ENCODE measurements at regions not wholly inside any gene's neighbourhood (a gene's known extent, or its start where the extent isn't known, plus 50 kb on each side); places are given as distances from the start of the nearest gene placed in this dataset.

GRCh38 chr10:111836064-111836463 is 347.5 kb downstream of the GPAM start:
- Histone ChIP-seq H3K9me3 (replicated peaks; ENCODE audit: low read length) (no peaks in the 10 kb centered on the region), H3K36me3 (ENCODE audit: insufficient read depth, low read length) (no peaks in the 10 kb centered on the region), H3K9ac (ENCODE audit: low read depth, low read length) (peak overlapping the region; percentile 19), H3K4me2 (ENCODE audit: low read length) (peak overlapping the region; percentile 70), H3K4me1 (ENCODE audit: control insufficient read depth, insufficient read depth, low read length) (peaks cover 39% of the 10 kb centered on the region), H3K27me3 (ENCODE audit: control insufficient read depth, insufficient read depth, low read length) (no peaks in the 10 kb centered on the region), H3K4me3 (ENCODE audit: low read length) (no peak overlapping the region)

- H3K4me2 ChIP-seq (ENCODE audit: low read length), result no peak overlapping the region
- no peaks in the 10 kb centered on the region for H3K9me3 ChIP-seq (replicated peaks; ENCODE audit: low read length)
- H3K27me3 ChIP-seq (ENCODE audit: control insufficient read depth, insufficient read depth, low read length), result no peaks in the 10 kb centered on the region
Observed at GRCh38 chr10:111836571-111836970, 347.0 kb downstream of the GPAM start.

DNA sequence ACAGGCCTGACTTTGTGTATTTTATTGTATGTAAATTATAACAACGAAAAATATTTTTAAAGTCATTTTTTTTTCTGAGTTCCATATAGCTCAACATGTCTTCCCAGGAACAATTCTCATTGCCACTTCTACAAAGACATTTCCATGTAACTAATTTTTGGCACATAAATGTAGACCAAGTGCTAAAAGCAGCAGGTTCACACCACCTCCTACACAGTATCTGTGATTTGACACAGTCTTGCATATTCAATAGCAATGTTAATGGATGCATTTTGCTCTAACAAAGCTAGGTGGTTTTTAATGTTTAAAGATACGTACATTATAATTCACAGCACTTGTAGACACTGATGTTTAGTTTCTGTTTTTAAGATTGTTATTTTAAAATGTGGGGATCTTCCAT is 346.5 kb downstream of the GPAM start:
- no peak overlapping the region for H3K4me3 ChIP-seq (ENCODE audit: low read length)
- no peaks in the 10 kb centered on the region for H3K27me3 ChIP-seq (ENCODE audit: control insufficient read depth, insufficient read depth, low read length)
- H3K36me3 ChIP-seq (ENCODE audit: insufficient read depth, low read length), result no peaks in the 10 kb centered on the region
- H3K4me1 ChIP-seq (ENCODE audit: control insufficient read depth, insufficient read depth, low read length), result peaks cover 39% of the 10 kb centered on the region
- no peaks in the 10 kb centered on the region for H3K9me3 ChIP-seq (replicated peaks; ENCODE audit: low read length)
- H3K9ac ChIP-seq (ENCODE audit: low read depth, low read length), result no peak overlapping the region
- no peak overlapping the region for H3K4me2 ChIP-seq (ENCODE audit: low read length)

More at GRCh38 chr10:111836571-111836970, 347.0 kb downstream of the GPAM start:
- H3K9ac ChIP-seq (ENCODE audit: low read depth, low read length), result peak overlapping the region; percentile 19
- no peak overlapping the region for H3K4me3 ChIP-seq (ENCODE audit: low read length)
- no peaks in the 10 kb centered on the region for H3K36me3 ChIP-seq (ENCODE audit: insufficient read depth, low read length)
- H3K4me1 ChIP-seq (ENCODE audit: control insufficient read depth, insufficient read depth, low read length), result peaks cover 39% of the 10 kb centered on the region

DNA sequence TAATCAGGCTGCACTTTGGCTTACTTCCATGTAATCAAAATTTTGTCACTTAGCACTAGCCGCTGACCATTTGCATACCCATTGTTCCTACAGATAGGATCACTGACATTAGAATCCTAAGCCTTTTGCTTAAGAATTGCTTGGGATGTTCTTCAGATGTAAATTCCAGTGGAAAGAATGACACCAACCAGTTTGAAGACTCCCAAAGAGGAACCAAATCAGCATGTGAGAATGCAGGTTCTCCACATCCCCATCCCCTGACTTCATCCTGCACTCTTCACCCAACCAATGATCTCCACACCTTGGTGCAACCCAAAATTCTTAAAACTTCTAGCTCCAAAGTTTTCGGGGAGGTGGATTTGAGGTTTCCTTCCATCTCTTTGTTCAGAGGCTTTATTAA is 345.6 kb downstream of the GPAM start:
- H3K4me2 ChIP-seq (ENCODE audit: low read length), result no peak overlapping the region
- peaks cover 39% of the 10 kb centered on the region for H3K4me1 ChIP-seq (ENCODE audit: control insufficient read depth, insufficient read depth, low read length)
- no peaks in the 10 kb centered on the region for H3K36me3 ChIP-seq (ENCODE audit: insufficient read depth, low read length)
- H3K27me3 ChIP-seq (ENCODE audit: control insufficient read depth, insufficient read depth, low read length), result no peaks in the 10 kb centered on the region
- H3K4me3 ChIP-seq (ENCODE audit: low read length), result no peak overlapping the region
- H3K9ac ChIP-seq (ENCODE audit: low read depth, low read length), result no peak overlapping the region
- no peaks in the 10 kb centered on the region for H3K9me3 ChIP-seq (replicated peaks; ENCODE audit: low read length)

DNA sequence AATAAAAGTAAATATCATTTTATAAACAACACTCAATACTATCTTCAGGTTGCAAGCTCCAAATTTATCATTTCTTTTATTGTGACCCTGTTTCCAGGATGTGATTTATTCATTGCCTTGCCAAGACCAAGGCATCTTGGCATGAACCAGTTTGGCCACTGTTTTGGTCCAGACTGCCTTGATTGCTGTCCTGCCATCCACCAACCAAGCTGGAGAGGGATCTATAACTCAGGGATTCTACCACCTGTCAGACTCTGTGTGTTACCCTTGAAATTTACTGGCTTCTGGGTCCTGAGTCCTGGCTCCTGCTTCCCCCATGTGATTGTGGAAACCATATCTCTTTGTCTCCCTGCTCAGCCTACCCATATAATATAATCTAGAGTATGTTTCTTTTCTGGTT is 343.0 kb downstream of the GPAM start:
- no peaks in the 10 kb centered on the region for H3K27me3 ChIP-seq (ENCODE audit: control insufficient read depth, insufficient read depth, low read length)
- H3K36me3 ChIP-seq (ENCODE audit: insufficient read depth, low read length), result no peaks in the 10 kb centered on the region
- H3K4me1 ChIP-seq (ENCODE audit: control insufficient read depth, insufficient read depth, low read length), result peaks cover 23% of the 10 kb centered on the region
- no peak overlapping the region for H3K4me2 ChIP-seq (ENCODE audit: low read length)
- no peaks in the 10 kb centered on the region for H3K9me3 ChIP-seq (replicated peaks; ENCODE audit: low read length)
- no peak overlapping the region for H3K9ac ChIP-seq (ENCODE audit: low read depth, low read length)
- no peak overlapping the region for H3K4me3 ChIP-seq (ENCODE audit: low read length)

DNA sequence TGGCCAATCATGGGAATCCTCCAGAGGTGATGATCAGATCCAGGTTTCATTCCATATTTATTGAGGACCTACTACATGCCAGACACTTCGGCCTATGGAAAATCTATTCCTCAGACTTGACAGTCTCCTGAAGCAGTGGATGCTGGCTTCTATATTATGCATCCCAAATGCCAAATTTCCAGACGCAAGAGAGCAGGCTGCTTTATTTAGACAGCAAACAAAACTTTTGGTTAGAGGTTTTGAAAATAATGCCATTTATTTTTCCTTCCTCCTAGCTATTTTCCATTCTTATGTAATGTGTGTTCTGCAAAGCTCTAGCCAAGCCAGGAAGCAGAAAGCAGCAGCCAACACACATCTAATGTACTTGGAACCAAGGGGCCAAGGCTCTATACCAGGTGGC is 330.8 kb downstream of the GPAM start:
- Histone ChIP-seq H3K4me3 (ENCODE audit: low read length) (no peak overlapping the region), H3K9me3 (replicated peaks; ENCODE audit: low read length) (no peaks in the 10 kb centered on the region), H3K36me3 (ENCODE audit: insufficient read depth, low read length) (no peaks in the 10 kb centered on the region), H3K4me1 (ENCODE audit: control insufficient read depth, insufficient read depth, low read length) (no peaks in the 10 kb centered on the region), H3K9ac (ENCODE audit: low read depth, low read length) (no peak overlapping the region), H3K27me3 (ENCODE audit: control insufficient read depth, insufficient read depth, low read length) (no peaks in the 10 kb centered on the region), H3K4me2 (ENCODE audit: low read length) (no peak overlapping the region)

- Histone ChIP-seq H3K4me1 (ENCODE audit: control insufficient read depth, insufficient read depth, low read length) (no peaks in the 10 kb centered on the region), H3K9ac (ENCODE audit: low read depth, low read length) (no peak overlapping the region), H3K9me3 (replicated peaks; ENCODE audit: low read length) (no peaks in the 10 kb centered on the region), H3K36me3 (ENCODE audit: insufficient read depth, low read length) (no peaks in the 10 kb centered on the region), H3K4me3 (ENCODE audit: low read length) (no peak overlapping the region), H3K4me2 (ENCODE audit: low read length) (no peak overlapping the region), H3K27me3 (ENCODE audit: control insufficient read depth, insufficient read depth, low read length) (no peaks in the 10 kb centered on the region)
Observed at GRCh38 chr10:111856631-111857030, 326.9 kb downstream of the GPAM start.

GRCh38 chr10:111865550-111865949 is 318.0 kb downstream of the GPAM start:
- no peaks in the 10 kb centered on the region for H3K4me1 ChIP-seq (ENCODE audit: control insufficient read depth, insufficient read depth, low read length)
- no peak overlapping the region for H3K4me2 ChIP-seq (ENCODE audit: low read length)
- H3K27me3 ChIP-seq (ENCODE audit: control insufficient read depth, insufficient read depth, low read length), result no peaks in the 10 kb centered on the region
- no peak overlapping the region for H3K9ac ChIP-seq (ENCODE audit: low read depth, low read length)
- no peak overlapping the region for H3K4me3 ChIP-seq (ENCODE audit: low read length)
- no peaks in the 10 kb centered on the region for H3K9me3 ChIP-seq (replicated peaks; ENCODE audit: low read length)
- no peaks in the 10 kb centered on the region for H3K36me3 ChIP-seq (ENCODE audit: insufficient read depth, low read length)

DNA sequence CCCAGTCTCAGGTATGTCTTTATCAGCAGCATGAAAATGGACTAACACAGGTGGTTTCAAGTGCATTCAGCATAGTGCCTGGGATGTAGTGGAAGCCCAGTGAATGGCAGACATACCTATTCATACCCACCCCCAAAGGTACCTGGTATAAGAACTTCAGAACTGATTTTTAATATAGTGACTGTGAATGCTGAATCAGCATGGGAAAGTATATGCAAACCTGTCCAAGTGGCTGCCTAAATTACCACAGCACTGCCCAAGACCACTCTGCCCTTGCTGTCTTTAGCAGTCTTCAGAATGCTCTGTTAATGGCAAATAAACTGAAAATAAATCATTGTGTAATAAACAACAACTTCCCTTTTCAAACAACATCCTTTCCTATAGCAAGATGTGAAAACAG is 312.1 kb downstream of the GPAM start:
- peaks cover 24% of the 10 kb centered on the region for H3K4me1 ChIP-seq (ENCODE audit: control insufficient read depth, insufficient read depth, low read length)
- no peak overlapping the region for H3K9ac ChIP-seq (ENCODE audit: low read depth, low read length)
- no peaks in the 10 kb centered on the region for H3K27me3 ChIP-seq (ENCODE audit: control insufficient read depth, insufficient read depth, low read length)
- no peaks in the 10 kb centered on the region for H3K9me3 ChIP-seq (replicated peaks; ENCODE audit: low read length)
- H3K36me3 ChIP-seq (ENCODE audit: insufficient read depth, low read length), result no peaks in the 10 kb centered on the region
- H3K4me3 ChIP-seq (ENCODE audit: low read length), result no peak overlapping the region
- no peak overlapping the region for H3K4me2 ChIP-seq (ENCODE audit: low read length)

DNA sequence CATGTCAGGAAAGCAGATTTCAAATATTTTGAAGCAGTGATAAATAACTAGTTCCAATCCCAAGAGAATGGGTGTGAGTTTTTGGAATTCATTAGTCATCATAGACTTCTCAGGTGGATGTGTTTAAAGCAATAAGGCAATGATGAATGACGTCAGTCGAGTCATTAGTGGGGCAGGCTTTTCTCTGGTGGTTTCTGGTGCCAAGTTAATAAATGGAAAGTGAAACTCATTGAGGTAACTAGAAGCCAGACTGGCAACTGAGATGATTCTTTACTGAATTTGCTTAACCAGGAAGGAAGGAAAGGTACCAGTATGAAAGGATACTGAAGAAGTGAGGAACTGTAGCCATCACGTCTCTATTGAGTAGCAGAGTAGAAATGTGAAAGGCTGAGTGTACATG is 311.0 kb downstream of the GPAM start:
- Histone ChIP-seq H3K9me3 (replicated peaks; ENCODE audit: low read length) (no peaks in the 10 kb centered on the region), H3K4me2 (ENCODE audit: low read length) (no peak overlapping the region), H3K36me3 (ENCODE audit: insufficient read depth, low read length) (no peaks in the 10 kb centered on the region), H3K27me3 (ENCODE audit: control insufficient read depth, insufficient read depth, low read length) (no peaks in the 10 kb centered on the region), H3K4me3 (ENCODE audit: low read length) (no peak overlapping the region), H3K4me1 (ENCODE audit: control insufficient read depth, insufficient read depth, low read length) (peaks cover 24% of the 10 kb centered on the region), H3K9ac (ENCODE audit: low read depth, low read length) (no peak overlapping the region)

DNA sequence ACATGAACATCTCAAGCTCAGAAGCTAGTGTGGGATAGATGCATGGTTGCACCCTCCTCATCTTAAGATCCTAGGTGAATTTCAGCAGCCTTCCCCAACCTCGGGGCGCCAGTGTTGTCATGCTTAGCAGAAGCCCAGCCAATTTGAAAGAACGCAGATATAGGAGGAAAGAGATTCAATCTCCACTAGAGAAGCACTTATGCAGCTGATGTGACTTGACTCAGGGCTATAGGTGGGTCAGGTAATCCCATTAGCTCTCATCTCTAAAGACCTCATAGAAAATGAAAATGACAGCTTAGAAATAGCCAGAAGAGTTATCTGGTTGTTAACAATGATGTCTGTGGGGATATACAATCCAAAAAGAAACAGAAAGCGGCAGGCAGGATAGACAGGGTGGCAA is 310.5 kb downstream of the GPAM start:
- Histone ChIP-seq H3K9me3 (replicated peaks; ENCODE audit: low read length) (no peaks in the 10 kb centered on the region), H3K9ac (ENCODE audit: low read depth, low read length) (no peak overlapping the region), H3K4me1 (ENCODE audit: control insufficient read depth, insufficient read depth, low read length) (peaks cover 24% of the 10 kb centered on the region)

GRCh38 chr10:111873621-111874135 is 309.9 kb downstream of the GPAM start:
- no peaks in the 10 kb centered on the region for H3K36me3 ChIP-seq (ENCODE audit: insufficient read depth, low read length)
- no peaks in the 10 kb centered on the region for H3K27me3 ChIP-seq (ENCODE audit: control insufficient read depth, insufficient read depth, low read length)
- no peak overlapping the region for H3K4me2 ChIP-seq (ENCODE audit: low read length)
- peaks cover 2% of the 10 kb centered on the region for H3K9me3 ChIP-seq (replicated peaks; ENCODE audit: low read length)
- peaks cover 24% of the 10 kb centered on the region for H3K4me1 ChIP-seq (ENCODE audit: control insufficient read depth, insufficient read depth, low read length)
- H3K4me3 ChIP-seq (ENCODE audit: low read length), result no peak overlapping the region
- no peak overlapping the region for H3K9ac ChIP-seq (ENCODE audit: low read depth, low read length)

More for the DNA sequence above, 310.5 kb downstream of the GPAM start:
- no peaks in the 10 kb centered on the region for H3K36me3 ChIP-seq (ENCODE audit: insufficient read depth, low read length)
- no peak overlapping the region for H3K4me2 ChIP-seq (ENCODE audit: low read length)
- no peak overlapping the region for H3K4me3 ChIP-seq (ENCODE audit: low read length)
- no peaks in the 10 kb centered on the region for H3K27me3 ChIP-seq (ENCODE audit: control insufficient read depth, insufficient read depth, low read length)

Data from skeletal muscle satellite cell (primary cell).